RWPE2 (cell line): ENCODE measurements at regions not wholly inside any gene's neighbourhood (a gene's known extent, or its start where the extent isn't known, plus 50 kb on each side); places are given as distances from the start of the nearest gene placed in this dataset.

Experiments used
- ATAC-seq: fragments of 200-7000 bp; cut with Tn5 transposase; 3 replicates; pipeline ENCODE4 v1.9.1; 2021; ENCODE audit warnings: low read depth
- DNase-seq: peaks from one replicate; pipeline ENCODE4 v3.0.0-alpha.2; 2020; ENCODE audit warnings: low spot score
- H3K27ac ChIP-seq: fragments of 450-650 bp; 2 replicates; pipeline ENCODE4 v1.5.1; 2017; ENCODE audit warnings: mild to moderate bottlenecking; ENCODE audit not compliant: poor library complexity, severe bottlenecking
- H3K27me3 ChIP-seq: fragments of 250-450 bp; sonication (Bioruptor Pico); 2 replicates; pipeline ENCODE4 v1.5.1; 2021; ENCODE audit warnings: mild to moderate bottlenecking, moderate library complexity; ENCODE audit not compliant: insufficient read depth, poor library complexity, severe bottlenecking
- H3K36me3 ChIP-seq: fragments of 250-450 bp; sonication (Bioruptor Pico); 2 replicates; pipeline ENCODE4 v1.5.1; 2020; ENCODE audit warnings: low read depth, mild to moderate bottlenecking, moderate library complexity
- H3K4me1 ChIP-seq: fragments of 250-450 bp; sonication (Bioruptor Pico); 2 replicates; pipeline ENCODE4 v1.5.1; 2021; ENCODE audit warnings: mild to moderate bottlenecking, moderate library complexity; ENCODE audit not compliant: insufficient read depth, poor library complexity, severe bottlenecking
- H3K4me3 ChIP-seq: fragments of 250-450 bp; sonication (Bioruptor Pico); 2 replicates; pipeline ENCODE4 v1.5.1; 2021; ENCODE audit warnings: mild to moderate bottlenecking, moderate library complexity; ENCODE audit not compliant: severe bottlenecking
- H3K9me3 ChIP-seq: fragments of 250-450 bp; sonication (Bioruptor Pico); 2 replicates; pipeline ENCODE4 v1.5.1; 2021; ENCODE audit warnings: mild to moderate bottlenecking, moderate library complexity; ENCODE audit not compliant: severe bottlenecking
- TF ChIP-seq, protein P1 (sequence below): fragments of 450-650 bp; IDR thresholded peaks from one replicate; pipeline ENCODE4 v1.5.1; 2017; ENCODE audit warnings: mild to moderate bottlenecking, moderate library complexity; ENCODE audit not compliant: poor library complexity, severe bottlenecking

DNA sequence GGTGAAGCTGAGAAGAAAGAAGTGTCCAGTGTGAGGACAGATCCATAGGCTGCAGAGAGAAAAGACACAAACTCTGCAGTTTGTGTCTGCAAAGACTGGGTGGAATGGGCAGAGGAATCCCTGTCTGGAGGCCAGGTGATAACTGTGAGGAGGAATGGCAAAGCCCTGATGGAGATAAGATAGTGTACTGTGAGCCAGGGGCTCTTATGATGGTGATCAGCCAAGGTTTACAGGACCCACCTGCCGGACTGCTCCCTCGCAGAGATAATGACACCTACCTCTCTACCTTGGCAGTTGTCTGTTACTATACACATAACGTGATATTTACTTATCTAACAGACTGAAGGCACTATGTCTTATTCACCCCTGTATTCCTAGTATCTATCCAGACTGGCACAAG is 92.6 kb upstream of the ASIC2 start:
- Histone ChIP-seq H3K27me3 (peaks cover 11% of the 10 kb centered on the region), H3K4me3 (no peak overlapping the region), H3K4me1 (no peaks in the 10 kb centered on the region), H3K27ac (no peak overlapping the region), H3K36me3 (no peaks in the 10 kb centered on the region), H3K9me3 (no peaks in the 10 kb centered on the region)
- ATAC-seq (no peak), DNase-seq (no peak)
- TF ChIP-seq, protein P1, sequence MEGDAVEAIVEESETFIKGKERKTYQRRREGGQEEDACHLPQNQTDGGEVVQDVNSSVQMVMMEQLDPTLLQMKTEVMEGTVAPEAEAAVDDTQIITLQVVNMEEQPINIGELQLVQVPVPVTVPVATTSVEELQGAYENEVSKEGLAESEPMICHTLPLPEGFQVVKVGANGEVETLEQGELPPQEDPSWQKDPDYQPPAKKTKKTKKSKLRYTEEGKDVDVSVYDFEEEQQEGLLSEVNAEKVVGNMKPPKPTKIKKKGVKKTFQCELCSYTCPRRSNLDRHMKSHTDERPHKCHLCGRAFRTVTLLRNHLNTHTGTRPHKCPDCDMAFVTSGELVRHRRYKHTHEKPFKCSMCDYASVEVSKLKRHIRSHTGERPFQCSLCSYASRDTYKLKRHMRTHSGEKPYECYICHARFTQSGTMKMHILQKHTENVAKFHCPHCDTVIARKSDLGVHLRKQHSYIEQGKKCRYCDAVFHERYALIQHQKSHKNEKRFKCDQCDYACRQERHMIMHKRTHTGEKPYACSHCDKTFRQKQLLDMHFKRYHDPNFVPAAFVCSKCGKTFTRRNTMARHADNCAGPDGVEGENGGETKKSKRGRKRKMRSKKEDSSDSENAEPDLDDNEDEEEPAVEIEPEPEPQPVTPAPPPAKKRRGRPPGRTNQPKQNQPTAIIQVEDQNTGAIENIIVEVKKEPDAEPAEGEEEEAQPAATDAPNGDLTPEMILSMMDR: no peak

DNA sequence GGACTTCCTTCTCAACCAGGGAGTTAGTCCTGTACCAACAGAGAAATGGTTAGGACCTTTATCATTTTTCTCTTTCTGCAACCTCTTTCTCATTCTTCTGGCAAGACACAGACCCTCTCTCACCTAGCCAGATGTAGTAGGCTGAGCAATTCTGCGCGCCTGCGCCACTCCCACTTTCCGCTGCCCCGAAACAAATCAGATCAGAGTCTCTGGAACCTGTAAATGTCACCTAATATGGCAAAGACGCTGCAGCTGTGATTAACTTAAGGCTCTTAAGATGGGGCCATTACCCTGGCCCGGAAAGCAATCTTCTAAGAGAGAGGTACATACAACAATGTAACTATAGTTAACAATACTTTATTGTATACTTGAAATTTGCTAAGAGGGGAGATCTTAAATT is 94.3 kb upstream of the ASIC2 start:
- H3K27me3 ChIP-seq: peaks cover 11% of the 10 kb centered on the region
- H3K4me3 ChIP-seq: no peak overlapping the region
- no peak for DNase-seq
- no peaks in the 10 kb centered on the region for H3K9me3 ChIP-seq
- H3K27ac ChIP-seq: no peak overlapping the region
- TF ChIP-seq, protein P1: no peak
- no peaks in the 10 kb centered on the region for H3K36me3 ChIP-seq
- ATAC-seq: no peak
- H3K4me1 ChIP-seq: no peaks in the 10 kb centered on the region

DNA sequence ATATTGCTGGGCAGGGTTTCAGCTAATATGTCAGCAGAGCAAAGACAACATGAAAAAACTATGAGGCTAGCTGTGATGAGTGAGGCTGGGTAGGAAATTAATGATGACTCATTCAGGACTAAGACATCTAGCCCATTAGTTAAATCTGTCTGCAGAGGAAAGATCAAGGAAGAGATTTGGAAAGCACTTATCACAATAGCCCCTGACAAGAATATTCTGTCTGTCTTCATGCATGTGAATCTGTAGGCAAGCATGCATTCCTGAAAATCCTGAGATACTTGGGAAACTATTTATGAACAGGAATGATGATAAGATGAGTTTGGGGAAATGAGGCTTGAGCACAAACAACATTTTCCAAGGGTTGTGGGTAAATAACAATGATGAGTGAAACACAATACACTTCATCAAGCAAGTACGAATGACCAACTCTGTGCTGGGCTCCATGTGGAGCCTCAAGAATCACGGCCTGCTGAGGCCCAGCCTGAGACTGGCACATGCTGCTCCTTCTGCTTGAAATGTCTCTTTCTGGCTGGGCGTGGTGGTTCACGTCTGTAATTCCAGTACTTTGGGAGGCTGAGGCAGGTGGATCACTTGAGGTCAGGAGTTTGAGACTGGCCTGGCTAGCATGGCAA is 96.5 kb upstream of the ASIC2 start:
- no peak overlapping the region for H3K27ac ChIP-seq
- TF ChIP-seq, protein P1: no peak

DNA sequence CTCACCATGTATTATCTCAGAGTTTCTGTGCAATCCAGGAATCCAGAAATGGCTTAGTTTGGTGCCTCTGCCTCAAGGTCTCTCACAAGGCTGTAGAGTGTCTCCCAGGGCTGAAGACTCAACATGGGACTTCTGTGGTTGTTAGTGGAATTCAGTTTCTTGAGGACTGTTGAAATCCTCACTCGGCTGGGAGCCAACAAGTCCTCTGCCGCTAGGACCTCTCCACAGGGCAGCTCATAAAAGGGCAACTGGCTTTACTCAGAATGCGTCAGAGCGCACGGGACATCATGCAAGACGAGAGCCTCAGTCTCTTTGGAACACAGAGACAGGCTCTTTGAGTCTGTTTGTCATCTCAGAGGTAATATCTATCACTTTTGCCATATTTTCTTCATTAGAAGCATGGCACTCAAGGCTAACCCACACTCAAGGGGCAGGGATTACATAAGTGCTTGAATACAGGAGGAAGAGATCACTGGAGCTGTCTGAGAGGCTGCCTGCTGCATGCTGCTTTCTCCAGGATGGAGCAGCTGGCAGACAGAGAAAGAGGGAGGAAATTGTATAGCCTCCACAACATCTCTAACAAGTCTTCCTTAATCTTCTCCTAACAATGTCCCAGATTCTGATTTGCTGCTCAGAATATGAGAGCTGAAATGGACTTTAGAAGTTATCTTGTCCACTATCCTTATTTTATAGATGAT is 97.5 kb upstream of the ASIC2 start:
- no peak overlapping the region for H3K4me3 ChIP-seq
- TF ChIP-seq, protein P1: no peak
- no peaks in the 10 kb centered on the region for H3K36me3 ChIP-seq
- peaks cover 11% of the 10 kb centered on the region for H3K27me3 ChIP-seq
- H3K27ac ChIP-seq: no peak overlapping the region
- no peaks in the 10 kb centered on the region for H3K9me3 ChIP-seq
- no peaks in the 10 kb centered on the region for H3K4me1 ChIP-seq
- ATAC-seq (no peak), DNase-seq (no peak)

More for the DNA sequence above, 96.5 kb upstream of the ASIC2 start:
- no peaks in the 10 kb centered on the region for H3K36me3 ChIP-seq
- H3K9me3 ChIP-seq: no peaks in the 10 kb centered on the region
- no peak overlapping the region for H3K4me3 ChIP-seq
- DNase-seq (no peak), ATAC-seq (no peak)
- H3K27me3 ChIP-seq: peaks cover 11% of the 10 kb centered on the region
- H3K4me1 ChIP-seq: no peaks in the 10 kb centered on the region

DNA sequence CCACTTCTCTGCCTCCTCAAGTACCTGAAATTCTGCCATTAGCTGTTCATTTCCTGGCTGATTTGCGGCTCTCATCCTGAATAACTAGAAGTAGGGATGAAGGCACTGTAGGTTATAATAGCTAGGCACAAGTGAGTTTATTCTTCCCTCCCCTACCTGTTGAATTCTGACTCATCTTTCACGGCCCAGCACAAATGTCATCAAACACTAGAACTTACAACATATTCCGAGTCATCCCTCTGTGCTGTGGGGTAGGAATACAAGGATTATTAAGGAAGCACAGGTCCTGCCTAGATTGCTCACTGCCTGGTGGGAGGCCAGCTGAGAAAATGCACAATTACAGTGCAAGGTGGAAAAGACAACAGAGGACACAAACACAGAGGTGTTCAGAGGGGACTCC is 103.7 kb upstream of the ASIC2 start:
- Histone ChIP-seq H3K36me3 (no peaks in the 10 kb centered on the region), H3K27ac (no peak overlapping the region), H3K27me3 (no peaks in the 10 kb centered on the region), H3K4me1 (no peaks in the 10 kb centered on the region), H3K9me3 (no peaks in the 10 kb centered on the region), H3K4me3 (no peak overlapping the region)
- DNase-seq (no peak), ATAC-seq (peak; percentile 58; the same call in 2 of the 3 replicates)
- TF ChIP-seq, protein P1: no peak
